Neural progenitor cell (in vitro differentiated cells): ENCODE measurements at regions not wholly inside any gene's neighbourhood (a gene's known extent, or its start where the extent isn't known, plus 50 kb on each side); places are given as distances from the start of the nearest gene placed in this dataset.

ENCODE experiments used
- DNase-seq: peaks from one replicate; pipeline ENCODE4 v3.0.0-alpha.2; 2016; ENCODE audit warnings: low spot score
- H2AFZ ChIP-seq: fragments of 200-600 bp; sonication (generic); replicated peaks from 2 replicates; pipeline ENCODE4 v1.6.1; 2016; ENCODE audit warnings: antibody characterized with exemption
- H3F3A ChIP-seq: fragments of 200-600 bp; sonication (generic); 2 replicates; pipeline ENCODE4 v1.6.1; 2016; ENCODE audit warnings: antibody characterized with exemption, low read depth
- H3K27ac ChIP-seq: fragments of 200-600 bp; sonication (generic); 2 replicates; pipeline ENCODE4 v1.5.1; 2016; ENCODE audit warnings: mild to moderate bottlenecking
- H3K27me3 ChIP-seq: fragments of 200-600 bp; sonication (generic); 2 replicates; pipeline ENCODE4 v1.6.1; 2016; ENCODE audit warnings: mild to moderate bottlenecking, moderate library complexity
- H3K36me3 ChIP-seq: fragments of 200-600 bp; sonication (generic); 2 replicates; pipeline ENCODE4 v1.5.1; 2016
- H3K4me1 ChIP-seq: fragments of 200-600 bp; sonication (generic); 2 replicates; pipeline ENCODE4 v1.6.1; 2016; ENCODE audit warnings: mixed run types
- H3K4me2 ChIP-seq: fragments of 200-600 bp; sonication (generic); 2 replicates; pipeline ENCODE4 v1.6.1; 2016
- H3K4me3 ChIP-seq: fragments of 200-600 bp; sonication (generic); 2 replicates; pipeline ENCODE4 v1.5.1; 2016
- H3K79me2 ChIP-seq: fragments of 200-600 bp; sonication (generic); 2 replicates; pipeline ENCODE4 v1.6.1; 2016; ENCODE audit warnings: low read depth
- H3K9ac ChIP-seq: fragments of 200-600 bp; sonication (generic); 2 replicates; pipeline ENCODE4 v1.6.1; 2016
- H3K9me3 ChIP-seq: fragments of 200-600 bp; sonication (generic); 2 replicates; pipeline ENCODE4 v1.5.1; 2016; ENCODE audit warnings: low read depth
- H4K20me1 ChIP-seq: fragments of 200-600 bp; sonication (generic); 2 replicates; pipeline ENCODE4 v1.6.1; 2016; ENCODE audit warnings: low read depth
- H3K27ac Mint-ChIP-seq: 3 replicates; pipeline ENCODE4 v1.8.0; 2021; ENCODE audit warnings: mixed read lengths
- H3K27me3 Mint-ChIP-seq: 2 replicates; pipeline ENCODE4 v1.8.0; 2022; ENCODE audit warnings: low read depth, mild to moderate bottlenecking, inconsistent platforms, moderate library complexity, mixed read lengths; ENCODE audit not compliant: insufficient read depth
- H3K36me3 Mint-ChIP-seq: 3 replicates; pipeline ENCODE4 v1.8.0; 2021; ENCODE audit warnings: mixed read lengths
- H3K4me1 Mint-ChIP-seq: 3 replicates; pipeline ENCODE4 v1.8.0; 2021; ENCODE audit warnings: mixed read lengths
- H3K4me3 Mint-ChIP-seq: 3 replicates; pipeline ENCODE4 v1.8.0; 2021; ENCODE audit warnings: mild to moderate bottlenecking, moderate library complexity, mixed read lengths
- H3K9me3 Mint-ChIP-seq: 3 replicates; pipeline ENCODE4 v1.8.0; 2020; ENCODE audit warnings: mixed read lengths
- EZH2 ChIP-seq: fragments of 200-600 bp; sonication (generic); IDR thresholded peaks from 2 replicates; pipeline ENCODE4 v1.6.1; 2017; ENCODE audit warnings: antibody characterized with exemption, mild to moderate bottlenecking, moderate library complexity
- EZH2phosphoT487 ChIP-seq: fragments of 200-600 bp; sonication (generic); IDR thresholded peaks from 2 replicates; pipeline ENCODE4 v1.6.1; 2017; ENCODE audit warnings: antibody characterized with exemption
- TF ChIP-seq, protein P1 (sequence below): fragments of 200-600 bp; sonication (generic); IDR thresholded peaks from 2 replicates; pipeline ENCODE4 v1.5.1; 2017; ENCODE audit warnings: antibody characterized with exemption, mild to moderate bottlenecking

- Mint-ChIP-seq H3K27ac (no peak overlapping the region), H3K9me3 (no peaks in the 10 kb centered on the region), H3K36me3 (peaks cover 16% of the 10 kb centered on the region), H3K27me3 (peaks cover 11% of the 10 kb centered on the region), H3K4me1 (peaks cover 47% of the 10 kb centered on the region), H3K4me3 (no peak overlapping the region)
- TF ChIP-seq EZH2 (no peak), EZH2phosphoT487 (no peak)
- TF ChIP-seq, protein P1, sequence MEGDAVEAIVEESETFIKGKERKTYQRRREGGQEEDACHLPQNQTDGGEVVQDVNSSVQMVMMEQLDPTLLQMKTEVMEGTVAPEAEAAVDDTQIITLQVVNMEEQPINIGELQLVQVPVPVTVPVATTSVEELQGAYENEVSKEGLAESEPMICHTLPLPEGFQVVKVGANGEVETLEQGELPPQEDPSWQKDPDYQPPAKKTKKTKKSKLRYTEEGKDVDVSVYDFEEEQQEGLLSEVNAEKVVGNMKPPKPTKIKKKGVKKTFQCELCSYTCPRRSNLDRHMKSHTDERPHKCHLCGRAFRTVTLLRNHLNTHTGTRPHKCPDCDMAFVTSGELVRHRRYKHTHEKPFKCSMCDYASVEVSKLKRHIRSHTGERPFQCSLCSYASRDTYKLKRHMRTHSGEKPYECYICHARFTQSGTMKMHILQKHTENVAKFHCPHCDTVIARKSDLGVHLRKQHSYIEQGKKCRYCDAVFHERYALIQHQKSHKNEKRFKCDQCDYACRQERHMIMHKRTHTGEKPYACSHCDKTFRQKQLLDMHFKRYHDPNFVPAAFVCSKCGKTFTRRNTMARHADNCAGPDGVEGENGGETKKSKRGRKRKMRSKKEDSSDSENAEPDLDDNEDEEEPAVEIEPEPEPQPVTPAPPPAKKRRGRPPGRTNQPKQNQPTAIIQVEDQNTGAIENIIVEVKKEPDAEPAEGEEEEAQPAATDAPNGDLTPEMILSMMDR, result no peak
- H4K20me1 ChIP-seq, result peaks cover 19% of the 10 kb centered on the region
- no peak for DNase-seq
- H3K27ac ChIP-seq, result no peak overlapping the region
- H3F3A ChIP-seq, result peaks cover 32% of the 10 kb centered on the region
- H3K9ac ChIP-seq, result no peak overlapping the region
- peaks cover 23% of the 10 kb centered on the region for H3K4me1 ChIP-seq
- H3K27me3 ChIP-seq, result peaks cover 5% of the 10 kb centered on the region
- no peak overlapping the region for H3K4me3 ChIP-seq
- no peaks in the 10 kb centered on the region for H3K9me3 ChIP-seq
- no peaks in the 10 kb centered on the region for H3K36me3 ChIP-seq
- H3K4me2 ChIP-seq, result no peak overlapping the region
- H3K79me2 ChIP-seq, result no peaks in the 10 kb centered on the region
- H2AFZ ChIP-seq, result no peak overlapping the region
These were observed 95.9 kb upstream of the STX18 start for GRCh38 chr4:4637710-4638109.

GRCh38 chr4:4633431-4633830 lies 91.6 kb upstream of the STX18 start:
- peaks cover 6% of the 10 kb centered on the region for H3K9me3 Mint-ChIP-seq
- H3K36me3 ChIP-seq, result no peaks in the 10 kb centered on the region
- H3K27ac ChIP-seq, result no peak overlapping the region
- H3K27ac Mint-ChIP-seq, result no peak overlapping the region
- no peaks in the 10 kb centered on the region for H3K4me1 ChIP-seq
- H3K9ac ChIP-seq, result no peak overlapping the region
- DNase-seq, result no peak
- TF ChIP-seq EZH2phosphoT487 (no peak), EZH2 (no peak)
- TF ChIP-seq, protein P1, result no peak
- no peak overlapping the region for H3K4me2 ChIP-seq
- no peaks in the 10 kb centered on the region for H3F3A ChIP-seq
- peaks cover 15% of the 10 kb centered on the region for H3K36me3 Mint-ChIP-seq
- H2AFZ ChIP-seq, result no peak overlapping the region
- H3K27me3 ChIP-seq, result no peaks in the 10 kb centered on the region
- H3K4me1 Mint-ChIP-seq, result peaks cover 13% of the 10 kb centered on the region
- H3K27me3 Mint-ChIP-seq, result peaks cover 3% of the 10 kb centered on the region
- H3K4me3 Mint-ChIP-seq, result no peak overlapping the region
- H3K9me3 ChIP-seq, result no peaks in the 10 kb centered on the region
- no peaks in the 10 kb centered on the region for H3K79me2 ChIP-seq
- no peaks in the 10 kb centered on the region for H4K20me1 ChIP-seq
- H3K4me3 ChIP-seq, result no peak overlapping the region

DNA sequence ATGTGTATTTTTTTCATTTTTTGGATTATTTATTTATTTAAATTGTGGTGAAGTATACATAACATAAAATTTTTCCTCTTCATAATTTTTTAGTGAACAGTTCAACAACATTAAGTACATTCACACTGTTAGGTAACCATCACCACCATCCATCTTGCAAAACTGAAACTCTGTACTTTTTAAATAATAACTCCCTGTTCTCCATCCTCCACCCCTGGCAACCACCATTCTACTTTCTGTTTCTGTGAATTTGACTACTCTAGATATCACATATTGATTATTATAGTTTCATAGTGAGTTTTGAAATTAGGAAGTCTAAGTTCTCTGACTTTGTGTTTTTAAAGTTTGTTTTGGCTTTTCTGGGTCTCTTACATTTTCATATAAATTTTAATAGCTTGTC lies 89.3 kb upstream of the STX18 start:
- Mint-ChIP-seq H3K4me1 (peaks cover 19% of the 10 kb centered on the region), H3K27ac (no peak overlapping the region)
- DNase-seq, result no peak

DNA sequence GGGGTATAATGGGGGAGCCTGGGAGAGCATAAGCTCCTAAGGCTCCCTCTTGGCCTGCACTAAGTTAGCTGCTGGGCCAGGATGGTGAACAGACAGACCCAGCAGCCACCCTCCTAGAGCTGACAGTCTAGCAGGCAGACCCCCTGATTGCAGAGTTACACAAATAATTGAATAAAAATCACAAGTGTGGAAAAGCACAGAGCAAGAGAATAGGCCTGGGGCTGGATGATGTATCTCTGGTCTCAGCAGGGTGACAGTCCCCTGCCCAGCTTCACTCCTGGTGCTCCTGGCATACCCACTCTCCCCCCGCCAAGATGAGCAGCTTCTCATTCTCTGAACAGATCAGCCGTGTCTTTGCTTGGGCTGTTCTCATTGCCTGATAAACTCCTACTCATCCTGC lies 86.1 kb upstream of the STX18 start:
- Mint-ChIP-seq H3K27ac (no peak overlapping the region), H3K4me3 (no peak overlapping the region), H3K36me3 (peaks cover 6% of the 10 kb centered on the region), H3K4me1 (peaks cover 26% of the 10 kb centered on the region), H3K27me3 (no peaks in the 10 kb centered on the region), H3K9me3 (peaks cover 6% of the 10 kb centered on the region)
- H3K36me3 ChIP-seq, result no peaks in the 10 kb centered on the region
- DNase-seq, result no peak
- no peak for TF ChIP-seq EZH2
- TF ChIP-seq, protein P1, result no peak
- no peak for TF ChIP-seq EZH2phosphoT487
- no peak overlapping the region for H3K4me3 ChIP-seq
- no peaks in the 10 kb centered on the region for H4K20me1 ChIP-seq
- no peak overlapping the region for H3K9ac ChIP-seq
- H3K27ac ChIP-seq, result no peak overlapping the region
- H3K9me3 ChIP-seq, result no peaks in the 10 kb centered on the region
- H3K27me3 ChIP-seq, result no peaks in the 10 kb centered on the region
- no peak overlapping the region for H3K4me2 ChIP-seq
- no peak overlapping the region for H2AFZ ChIP-seq
- H3F3A ChIP-seq, result no peaks in the 10 kb centered on the region
- H3K4me1 ChIP-seq, result no peaks in the 10 kb centered on the region
- no peaks in the 10 kb centered on the region for H3K79me2 ChIP-seq

More for the DNA sequence above, 89.3 kb upstream of the STX18 start:
- no peak for TF ChIP-seq EZH2
- Histone ChIP-seq H3K4me1 (no peaks in the 10 kb centered on the region), H3K4me2 (no peak overlapping the region), H3K4me3 (no peak overlapping the region), H3K36me3 (no peaks in the 10 kb centered on the region), H3K79me2 (no peaks in the 10 kb centered on the region), H3K27me3 (no peaks in the 10 kb centered on the region), H3K27ac (no peak overlapping the region), H3K9ac (no peak overlapping the region), H2AFZ (no peak overlapping the region), H3F3A (no peaks in the 10 kb centered on the region), H3K9me3 (no peaks in the 10 kb centered on the region), H4K20me1 (no peaks in the 10 kb centered on the region)
- Mint-ChIP-seq H3K4me3 (no peak overlapping the region), H3K27me3 (no peaks in the 10 kb centered on the region), H3K9me3 (peaks cover 6% of the 10 kb centered on the region), H3K36me3 (peaks cover 13% of the 10 kb centered on the region)
